GM21447 (cell line): ENCODE measurements at regions not wholly inside any gene's neighbourhood (a gene's known extent, or its start where the extent isn't known, plus 50 kb on each side); places are given as distances from the start of the nearest gene placed in this dataset.

Experiments used
- ATAC-seq: cut with Tn5 transposase; IDR thresholded peaks from one replicate; pipeline ENCODE4 v1.9.1; 2021; ENCODE audit not compliant: unreplicated experiment

DNA sequence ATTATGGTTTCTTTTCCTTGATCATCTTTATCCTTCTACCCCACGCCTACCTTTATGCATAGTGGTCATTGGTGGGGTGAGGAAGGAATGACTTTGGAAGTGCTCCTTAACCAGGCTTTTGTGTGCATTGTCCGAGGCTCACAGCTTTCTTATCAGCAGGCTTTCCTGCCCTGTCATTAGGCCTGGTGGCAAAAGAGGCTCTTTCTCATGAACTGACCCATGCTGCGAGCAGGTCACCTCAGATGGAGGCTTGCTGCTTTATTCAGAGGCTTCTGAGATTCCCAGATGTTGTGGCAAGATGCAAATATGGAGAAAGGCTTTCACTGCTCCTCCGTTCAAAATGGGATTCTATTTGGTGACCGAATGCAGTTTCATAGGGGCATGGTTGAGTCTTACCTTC, 57.4 kb upstream of the DMRTA1 start:
- no peak for ATAC-seq

DNA sequence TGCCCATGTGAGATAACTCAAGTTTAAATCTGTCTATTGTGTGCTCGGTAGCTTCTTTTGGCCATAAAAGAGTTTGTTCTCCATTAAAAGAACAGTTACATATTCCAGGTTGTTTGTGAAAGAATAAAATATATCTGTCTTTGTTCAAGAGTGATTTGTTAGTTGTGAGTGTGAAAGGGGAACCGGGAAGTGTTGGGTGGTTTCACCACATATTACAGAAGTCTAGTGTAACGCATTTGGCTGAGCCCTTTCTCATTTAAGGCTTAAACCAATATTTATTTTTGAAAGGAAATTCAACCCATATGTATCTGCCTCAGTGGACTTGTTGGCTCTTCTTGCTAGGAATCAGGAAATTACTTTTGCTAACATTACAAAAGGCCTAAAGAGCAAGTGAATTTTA, 54.1 kb upstream of the DMRTA1 start:
- ATAC-seq, result no peak

DNA sequence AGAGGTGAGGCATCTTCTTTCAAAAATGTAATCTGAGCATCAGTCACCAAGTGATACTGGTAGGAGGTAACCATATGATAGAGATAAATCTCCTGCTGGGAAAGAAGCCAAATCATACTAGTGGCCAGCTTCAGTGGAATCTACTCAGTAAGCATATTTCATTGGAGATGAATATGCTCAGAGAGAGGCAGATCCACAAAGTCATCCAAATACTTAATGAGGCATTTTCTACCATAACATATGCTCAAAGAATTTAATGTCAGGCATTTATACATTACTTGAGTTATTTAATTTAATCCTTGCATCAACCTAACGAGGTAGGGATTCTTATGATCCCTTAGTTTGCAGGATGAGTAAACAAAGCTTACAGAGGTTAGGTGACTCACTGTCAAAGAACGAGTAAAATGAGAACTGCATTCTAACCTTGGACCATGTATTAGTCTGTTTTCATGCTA, 50.9 kb upstream of the DMRTA1 start:
- ATAC-seq, result no peak
